HepG2 (cell line): ENCODE measurements at regions not wholly inside any gene's neighbourhood (a gene's known extent, or its start where the extent isn't known, plus 50 kb on each side); places are given as distances from the start of the nearest gene placed in this dataset.

Source experiments
- ATAC-seq: fragments of 200-7000 bp; cut with Tn5 transposase; 3 replicates; pipeline ENCODE4 v1.9.1; 2020; ENCODE audit warnings: mild to moderate bottlenecking, moderate library complexity
- BruUV-seq: library from RNA; stranded (reverse); fragments of 400-500 nt; replicated peaks from 2 replicates; lab custom pipeline; 2021; lab: Mats Ljungman, UMichigan
- CTCF ChIA-PET: fragments of 300-600 bp; formaldehyde crosslinking; extraction: SDS; loops from one replicate; lab custom pipeline; 2021; ENCODE audit warnings: low total read pairs, inconsistent platforms, low intra/inter-chr PET ratio; lab: Yijun Ruan, JAX
- POLR2A ChIA-PET: fragments of 350-600 bp; sonication (Branson Sonifier 250); formaldehyde crosslinking; loops from one replicate; lab custom pipeline; 2020; ENCODE audit warnings: antibody characterized with exemption, inconsistent platforms; lab: Yijun Ruan, JAX
- DNase-seq: peaks from one replicate; pipeline ENCODE4 v3.0.0-alpha.2; 2015; ENCODE audit warnings: low spot score
- FAIRE-seq: peaks from 3 replicates; lab custom pipeline; 2011; peaks lifted over from hg19 to GRCh38; lab: Jason Lieb, UNC
- H2AFZ ChIP-seq: one replicate; pipeline ENCODE4 v1.6.1; 2011; ENCODE audit warnings: low read length, inconsistent platforms
- H3K27ac ChIP-seq: fragments of 300-600 bp; 3 replicates; pipeline ENCODE4 v1.8.0; 2011; ENCODE audit warnings: mixed run types, mild to moderate bottlenecking, mixed read lengths, low read length, inconsistent platforms; ENCODE audit not compliant: insufficient read depth; ENCODE audit errors: extremely low read length
- H3K27me3 ChIP-seq, 2 experiments: fragments of 200-600 bp in 1 of 2; 2 replicates in 1 of 2; 3 replicates in 1 of 2; pipeline versions ENCODE4 v1.6.0 to v1.8.0; 2011; ENCODE audit warnings: low read length in 2 of 2, mild to moderate bottlenecking in 2 of 2, moderate library complexity in 2 of 2, inconsistent platforms in 1 of 2; ENCODE audit not compliant: insufficient read depth in 2 of 2, control insufficient read depth in 1 of 2
- H3K36me3 ChIP-seq, 2 experiments: fragments of 200-600 bp in 1 of 2; replicated peaks in 1 of 2; 2 replicates in 1 of 2; 3 replicates in 1 of 2; pipeline versions ENCODE4 v1.5.1 to v1.8.0; 2011; ENCODE audit warnings: low read length in 2 of 2, inconsistent platforms in 1 of 2; ENCODE audit not compliant: insufficient read depth in 2 of 2, control insufficient read depth in 1 of 2
- H3K4me1 ChIP-seq: 2 replicates; pipeline ENCODE4 v1.5.1; 2012; ENCODE audit warnings: low read length, inconsistent platforms; ENCODE audit not compliant: insufficient read depth
- H3K4me2 ChIP-seq: 2 replicates; pipeline ENCODE4 v1.6.0; 2011; ENCODE audit warnings: low read depth, low read length, inconsistent platforms
- H3K4me3 ChIP-seq, 3 experiments: fragments of 200-600 bp in 1 of 3; sonication (generic), shearing (Covaris generic) in 1 of 3; replicated peaks in 1 of 3; 2 replicates each; pipeline ENCODE4 v1.5.1; 2011 to 2016; ENCODE audit warnings: low read length in 3 of 3, inconsistent platforms in 2 of 3, low read depth in 2 of 3, mild to moderate bottlenecking in 2 of 3, control low read depth in 1 of 3, mixed read lengths in 1 of 3; ENCODE audit not compliant: insufficient read depth in 1 of 3
- H3K79me2 ChIP-seq: one replicate; pipeline ENCODE4 v1.6.1; 2011; ENCODE audit warnings: low read length, inconsistent platforms; ENCODE audit not compliant: insufficient read depth
- H3K9ac ChIP-seq: 2 replicates; pipeline ENCODE4 v1.6.0; 2011; ENCODE audit warnings: mild to moderate bottlenecking, low read depth, low read length, inconsistent platforms; ENCODE audit not compliant: insufficient read depth
- H3K9me3 ChIP-seq: 2 replicates; pipeline ENCODE4 v1.5.1; 2012; ENCODE audit warnings: mild to moderate bottlenecking, low read length
- H4K20me1 ChIP-seq: 2 replicates; pipeline ENCODE4 v1.6.0; 2011; ENCODE audit warnings: inconsistent platforms, mild to moderate bottlenecking, low read length, moderate library complexity; ENCODE audit not compliant: insufficient read depth
- DNMT1 ChIP-seq: sonication (generic); formaldehyde crosslinking; IDR thresholded peaks from 2 replicates; pipeline ENCODE4 v1.5.1; 2020; ENCODE audit warnings: mild to moderate bottlenecking, missing genetic modification reagents
- ETV6 ChIP-seq: sonication (generic); formaldehyde crosslinking; conservative IDR thresholded peaks from 2 replicates; pipeline ENCODE4 v1.4.0; 2020; ENCODE audit warnings: missing genetic modification reagents
- IKZF1 ChIP-seq: fragments of 450-650 bp; IDR thresholded peaks from 2 replicates; pipeline ENCODE4 v1.7.1; 2016
- IRX3 ChIP-seq: sonication (generic); formaldehyde crosslinking; IDR thresholded peaks from 2 replicates; pipeline ENCODE4 v1.8.1; 2023; ENCODE audit warnings: mild to moderate bottlenecking, low read depth, missing genetic modification reagents, borderline replicate concordance
- KDM1A ChIP-seq: IDR thresholded peaks from 2 replicates; pipeline ENCODE4 v1.6.1; 2016; ENCODE audit warnings: missing compliant biosample characterization
- MAFK ChIP-seq, 2 experiments: IDR thresholded peaks in 1 of 2; conservative IDR thresholded peaks in 1 of 2; 2 replicates each; pipeline ENCODE4 v1.6.1; 2011; ENCODE audit warnings: improper control_type of control experiment in 2 of 2, low read length in 2 of 2
- POGZ ChIP-seq: sonication (generic); formaldehyde crosslinking; IDR thresholded peaks from 2 replicates; pipeline ENCODE4 v1.4.0; 2020; ENCODE audit warnings: mild to moderate bottlenecking, missing genetic modification reagents
- PPARG ChIP-seq: conservative IDR thresholded peaks from 2 replicates; pipeline ENCODE4 v1.6.1; 2016; ENCODE audit warnings: missing biosample characterization, missing genetic modification reagents
- SALL1 ChIP-seq: sonication (generic); formaldehyde crosslinking; IDR thresholded peaks from 2 replicates; pipeline ENCODE4 v1.8.0; 2022; ENCODE audit warnings: mild to moderate bottlenecking, missing genetic modification reagents
- SP5 ChIP-seq: IDR thresholded peaks from 2 replicates; pipeline ENCODE4 v1.6.1; 2016; ENCODE audit warnings: low read depth, borderline replicate concordance
- ZBTB7A ChIP-seq: sonication (generic); formaldehyde crosslinking; IDR thresholded peaks from 2 replicates; pipeline ENCODE4 v1.8.0; 2022; ENCODE audit warnings: mild to moderate bottlenecking, missing genetic modification reagents
- ZNF547 ChIP-seq: sonication (generic); formaldehyde crosslinking; IDR thresholded peaks from 2 replicates; pipeline ENCODE4 v1.5.1; 2020; ENCODE audit warnings: mild to moderate bottlenecking, missing genetic modification reagents
- ZNF598 ChIP-seq: sonication (generic); formaldehyde crosslinking; IDR thresholded peaks from 2 replicates; pipeline ENCODE4 v1.5.1; 2020; ENCODE audit warnings: mild to moderate bottlenecking, missing genetic modification reagents, borderline replicate concordance
- WGBS: methylation state at CpG from one replicate; pipeline ENCODE4 v1.1.6; 2017; ENCODE audit warnings: low lambda C conversion rate; 5-methylcytosine and 5-hydroxymethylcytosine counted together
- in situ Hi-C: cut with HindIII; loops from 2 replicates; pipeline ENCODE4 v1.10.0; 2017; ENCODE audit warnings: low pct_unique_long_range_greater_than_20kb; ENCODE audit not compliant: extremely low pct_ligation_motif_present
- intact Hi-C: fragments of 100-400 bp; cut with micrococcal nuclease; formaldehyde crosslinking; loops from one replicate; pipeline ENCODE4 v1.10.0; 2022; ENCODE audit not compliant: unreplicated experiment
- TF ChIP-seq, protein P1 (sequence below): sonication (generic); formaldehyde crosslinking; IDR thresholded peaks from 2 replicates; pipeline ENCODE4 v1.4.0; 2020; ENCODE audit warnings: missing genetic modification reagents, borderline replicate concordance
- TF ChIP-seq, protein P2 (sequence below): sonication (generic); formaldehyde crosslinking; IDR thresholded peaks from 2 replicates; pipeline ENCODE4 v1.5.0; 2020; ENCODE audit warnings: missing genetic modification reagents, mild to moderate bottlenecking, borderline replicate concordance

DNA sequence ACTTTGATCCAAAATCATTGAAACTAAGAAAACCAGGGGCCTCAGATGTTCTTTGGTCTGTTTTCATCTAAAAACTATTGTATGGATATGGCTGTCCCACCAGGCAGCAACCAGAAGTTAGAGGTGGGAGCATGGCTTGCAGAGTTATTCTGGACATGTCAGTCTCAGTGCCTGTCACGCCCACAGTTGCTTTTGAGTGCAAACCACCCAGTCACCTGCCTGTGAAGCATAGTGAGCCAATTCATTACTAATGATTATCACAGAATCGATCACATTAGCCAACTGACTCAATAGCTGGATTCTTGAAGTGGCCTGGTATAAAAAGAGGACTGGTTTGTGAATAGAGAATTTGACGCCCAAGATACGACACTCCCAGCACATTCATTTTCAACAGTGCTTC lies 104.2 kb upstream of the SORBS2 start (continued):
- no peak for TF ChIP-seq SP5 (CRISPR knock-in tag)
- TF ChIP-seq POGZ (CRISPR knock-in tag): no peak
- no peak for TF ChIP-seq KDM1A (CRISPR knock-in tag)
- TF ChIP-seq, all 625 proteins: peak for 0

DNA sequence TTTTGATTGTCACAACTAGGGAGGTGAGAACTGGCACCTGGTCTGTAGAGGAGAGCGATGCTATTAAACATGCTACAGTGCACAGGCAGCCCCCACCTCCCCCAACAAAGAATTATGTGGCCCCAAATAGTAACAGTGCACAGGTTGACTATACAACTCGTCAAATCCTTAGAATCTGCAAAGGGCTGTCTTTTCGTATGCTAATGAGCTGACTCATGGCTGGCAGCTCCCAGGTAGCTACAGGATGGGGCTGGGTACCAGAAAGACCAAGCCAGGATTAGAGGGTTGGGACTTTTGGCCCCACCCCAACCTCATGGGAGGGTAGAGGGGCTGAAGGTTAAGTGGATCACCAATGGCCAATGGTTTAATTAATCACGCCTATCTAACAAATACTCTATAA lies 104.7 kb upstream of the SORBS2 start:
- no peak overlapping the region for H2AFZ ChIP-seq
- CTCF ChIA-PET: no interaction called here
- intact Hi-C loops: no loop called here
- no peak overlapping the region for H3K4me2 ChIP-seq
- ATAC-seq (no peak), FAIRE-seq (no peak), DNase-seq (no peak)
- H3K27me3 ChIP-seq: peaks cover 0 to 4% of the 10 kb centered on the region in 2 experiments; a peak in 1 of 5 replicates
- POLR2A ChIA-PET: no interaction called here
- H4K20me1 ChIP-seq: no peaks in the 10 kb centered on the region
- H3K27ac ChIP-seq: no peak overlapping the region
- H3K9me3 ChIP-seq: no peaks in the 10 kb centered on the region
- in situ Hi-C loops: no loop called here
- no peaks in the 10 kb centered on the region for H3K79me2 ChIP-seq
- no peaks in the 10 kb centered on the region for H3K36me3 ChIP-seq
- H3K4me1 ChIP-seq: peaks cover 33% of the 10 kb centered on the region
- no TSS peak for BruUV-seq
- no peak for TF ChIP-seq MAFK (conservative IDR thresholded peaks at IDR 0.05 in 1 of 2, IDR thresholded peaks at IDR 0.05 in 1 of 2; ENCODE audit: low read length in 2 of 2)
- TF ChIP-seq, all 625 proteins: peak for 0
- H3K4me3 ChIP-seq: no peak overlapping the region
- WGBS: 43% methylated on average over 2 of the region's 4 CpGs
- H3K9ac ChIP-seq: no peak overlapping the region

DNA sequence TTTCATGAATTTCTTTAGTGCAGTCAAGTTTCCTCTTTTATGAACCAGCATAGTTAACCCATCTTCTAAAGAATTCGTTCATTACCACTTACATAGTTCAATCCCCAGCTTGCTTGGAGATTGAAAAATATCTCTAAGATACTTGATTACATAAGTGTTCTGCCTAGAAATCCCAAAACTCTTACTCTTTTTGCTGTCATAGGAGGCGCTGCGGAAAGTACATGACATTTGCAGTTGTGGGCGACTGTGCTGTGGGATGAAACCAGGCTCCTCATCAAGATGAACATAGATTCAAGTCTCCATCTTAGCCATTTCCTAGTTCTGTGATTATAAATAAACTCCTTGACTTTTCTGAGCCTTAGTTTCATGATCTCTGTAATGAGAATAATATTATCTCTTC lies 107.1 kb upstream of the SORBS2 start:
- Histone ChIP-seq H3K4me2 (no peak overlapping the region), H3K9ac (no peak overlapping the region), H2AFZ (no peak overlapping the region), H3K27ac (no peak overlapping the region), H3K27me3 (peaks cover 0 to 9% of the 10 kb centered on the region in 2 experiments; a peak in 2 of 5 replicates), H3K4me1 (peaks cover 31% of the 10 kb centered on the region), H3K9me3 (no peaks in the 10 kb centered on the region), H3K79me2 (no peaks in the 10 kb centered on the region), H3K4me3 (no peak overlapping the region), H4K20me1 (no peaks in the 10 kb centered on the region), H3K36me3 (no peaks in the 10 kb centered on the region)
- WGBS: 62% methylated on average over 3 of the region's 4 CpGs
- no peak for DNase-seq
- no TSS peak for BruUV-seq
- no peak for ATAC-seq
- ChIA-PET POLR2A (no interaction called here), CTCF (no interaction called here)
- FAIRE-seq: no peak
- TF ChIP-seq PPARG (CRISPR knock-in tag): no peak
- no peak for TF ChIP-seq ZNF547 (CRISPR knock-in tag)
- no peak for TF ChIP-seq IKZF1
- TF ChIP-seq ZNF598 (CRISPR knock-in tag): no peak
- no peak for TF ChIP-seq IRX3 (CRISPR knock-in tag)
- no peak for TF ChIP-seq DNMT1 (CRISPR knock-in tag)
- no peak for TF ChIP-seq ZBTB7A
- TF ChIP-seq, protein P1, sequence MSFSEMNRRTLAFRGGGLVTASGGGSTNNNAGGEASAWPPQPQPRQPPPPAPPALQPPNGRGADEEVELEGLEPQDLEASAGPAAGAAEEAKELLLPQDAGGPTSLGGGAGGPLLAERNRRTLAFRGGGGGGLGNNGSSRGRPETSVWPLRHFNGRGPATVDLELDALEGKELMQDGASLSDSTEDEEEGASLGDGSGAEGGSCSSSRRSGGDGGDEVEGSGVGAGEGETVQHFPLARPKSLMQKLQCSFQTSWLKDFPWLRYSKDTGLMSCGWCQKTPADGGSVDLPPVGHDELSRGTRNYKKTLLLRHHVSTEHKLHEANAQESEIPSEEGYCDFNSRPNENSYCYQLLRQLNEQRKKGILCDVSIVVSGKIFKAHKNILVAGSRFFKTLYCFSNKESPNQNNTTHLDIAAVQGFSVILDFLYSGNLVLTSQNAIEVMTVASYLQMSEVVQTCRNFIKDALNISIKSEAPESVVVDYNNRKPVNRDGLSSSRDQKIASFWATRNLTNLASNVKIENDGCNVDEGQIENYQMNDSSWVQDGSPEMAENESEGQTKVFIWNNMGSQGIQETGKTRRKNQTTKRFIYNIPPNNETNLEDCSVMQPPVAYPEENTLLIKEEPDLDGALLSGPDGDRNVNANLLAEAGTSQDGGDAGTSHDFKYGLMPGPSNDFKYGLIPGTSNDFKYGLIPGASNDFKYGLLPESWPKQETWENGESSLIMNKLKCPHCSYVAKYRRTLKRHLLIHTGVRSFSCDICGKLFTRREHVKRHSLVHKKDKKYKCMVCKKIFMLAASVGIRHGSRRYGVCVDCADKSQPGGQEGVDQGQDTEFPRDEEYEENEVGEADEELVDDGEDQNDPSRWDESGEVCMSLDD (CRISPR knock-in tag): no peak
- TF ChIP-seq, protein P2, sequence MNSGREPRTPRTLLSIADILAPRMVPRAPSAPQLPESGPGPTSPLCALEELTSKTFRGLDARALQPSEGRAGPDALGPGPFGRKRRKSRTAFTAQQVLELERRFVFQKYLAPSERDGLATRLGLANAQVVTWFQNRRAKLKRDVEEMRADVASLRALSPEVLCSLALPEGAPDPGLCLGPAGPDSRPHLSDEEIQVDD (CRISPR knock-in tag): no peak
- TF ChIP-seq ETV6 (CRISPR knock-in tag): no peak
- TF ChIP-seq SALL1: no peak
- intact Hi-C loops: no loop called here
- in situ Hi-C loops: no loop called here
